Thyroid gland (tissue), 4 donors: ENCODE measurements at regions not wholly inside any gene's neighbourhood (a gene's known extent, or its start where the extent isn't known, plus 50 kb on each side); places are given as distances from the start of the nearest gene placed in this dataset.

Source experiments
- DNase-seq, 2 donors: peaks; one replicate each; pipeline ENCODE4 v3.0.0-alpha.2; 2019
- H3K27ac ChIP-seq, 3 donors: fragments of 200-600 bp; sonication (generic); 1 replicate in 2 of 3; 2 replicates in 1 of 3; pipeline ENCODE4 v1.5.1; 2016 to 2019; ENCODE audit warnings: mild to moderate bottlenecking in 1 of 3, moderate library complexity in 1 of 3
- H3K27me3 ChIP-seq: fragments of 200-600 bp; sonication (generic); one replicate; pipeline ENCODE4 v1.5.1; 2019
- H3K36me3 ChIP-seq, 2 donors: fragments of 200-600 bp; sonication (generic); one replicate each; pipeline ENCODE4 v1.5.1; 2016 to 2019
- H3K4me1 ChIP-seq, 2 donors: fragments of 200-600 bp; sonication (generic); one replicate each; pipeline ENCODE4 v1.5.1; 2017 to 2019
- H3K4me3 ChIP-seq, 3 donors: fragments of 200-600 bp; sonication (generic); replicated peaks in 1 of 3; 1 replicate in 2 of 3; 2 replicates in 1 of 3; pipeline ENCODE4 v1.5.1; 2016; ENCODE audit warnings: mild to moderate bottlenecking in 1 of 3
- H3K9me3 ChIP-seq: fragments of 200-600 bp; sonication (generic); one replicate; pipeline ENCODE4 v1.5.1; 2017
- CTCF ChIP-seq, 6 experiments: fragments of 200-600 bp in 3 of 6; fragments of 450-650 bp in 3 of 6; sonication (generic) in 3 of 6; IDR thresholded peaks; one replicate each; pipeline ENCODE4 v1.5.1; 2016 to 2019; ENCODE audit warnings: antibody characterized with exemption in 6 of 6, mild to moderate bottlenecking in 2 of 6, inconsistent platforms in 1 of 6, moderate library complexity in 1 of 6
- POLR2A ChIP-seq, 2 donors: fragments of 450-650 bp; IDR thresholded peaks; one replicate each; pipeline ENCODE4 v1.6.1; 2017; ENCODE audit warnings: antibody characterized with exemption in 2 of 2, mild to moderate bottlenecking in 2 of 2, moderate library complexity in 1 of 2
- WGBS, 2 donors: methylation state at CpG; one replicate each; pipeline ENCODE4 v1.1.5; 2017; 5-methylcytosine and 5-hydroxymethylcytosine counted together
- intact Hi-C: fragments of 100-400 bp; cut with DNase I; formaldehyde crosslinking; loops from one replicate; pipeline ENCODE4 v1.15.1; 2023

- H3K27ac ChIP-seq: no peak overlapping the region
- intact Hi-C loops: no loop called here
- DNase-seq: no peak
- H3K4me1 ChIP-seq: peaks cover 10 to 13% of the 10 kb centered on the region in 2 donors
- no peaks in the 10 kb centered on the region for H3K9me3 ChIP-seq
- TF ChIP-seq CTCF (IDR thresholded peaks at IDR 0.05) (no peak), POLR2A (IDR thresholded peaks at IDR 0.05) (no peak)
- H3K36me3 ChIP-seq: no peaks in the 10 kb centered on the region
- no peaks in the 10 kb centered on the region for H3K27me3 ChIP-seq
- no peak overlapping the region for H3K4me3 ChIP-seq
- WGBS, 2 donors: 92 to 94% methylated on average over 2 of the region's 2 CpGs
These were observed 215.5 kb upstream of the HAAO start for GRCh38 chr2:43007901-43008300.

- Histone ChIP-seq H3K9me3 (no peaks in the 10 kb centered on the region), H3K27ac (no peak overlapping the region), H3K27me3 (no peaks in the 10 kb centered on the region), H3K36me3 (no peaks in the 10 kb centered on the region), H3K4me3 (no peak overlapping the region), H3K4me1 (peaks cover 10 to 13% of the 10 kb centered on the region in 2 donors)
- WGBS, 2 donors: 88 to 95% methylated on average over 5 of the region's 5 CpGs
- DNase-seq: no peak
- intact Hi-C loops: no loop called here
- no peak for TF ChIP-seq POLR2A (IDR thresholded peaks at IDR 0.05)
- no peak for TF ChIP-seq CTCF (IDR thresholded peaks at IDR 0.05)
These were observed 214.6 kb upstream of the HAAO start for GRCh38 chr2:43006834-43007543.

- no peaks in the 10 kb centered on the region for H3K9me3 ChIP-seq
- no peaks in the 10 kb centered on the region for H3K27me3 ChIP-seq
- H3K4me1 ChIP-seq: peaks cover 10 to 13% of the 10 kb centered on the region in 2 donors
- intact Hi-C loops: no loop called here
- no peak for TF ChIP-seq CTCF (IDR thresholded peaks at IDR 0.05)
- TF ChIP-seq POLR2A (IDR thresholded peaks at IDR 0.05): no peak
- WGBS, 2 donors: 88 to 89% methylated on average over 5 to 13 of the region's 13 CpGs
- no peak overlapping the region for H3K4me3 ChIP-seq
- H3K27ac ChIP-seq: no peak overlapping the region
- H3K36me3 ChIP-seq: no peaks in the 10 kb centered on the region
- DNase-seq: no peak
These were observed 213.8 kb upstream of the HAAO start for GRCh38 chr2:43005975-43006833.

- no peak for TF ChIP-seq POLR2A (IDR thresholded peaks at IDR 0.05)
- no peak for TF ChIP-seq CTCF (IDR thresholded peaks at IDR 0.05)
- Histone ChIP-seq H3K27ac (no peak overlapping the region), H3K4me1 (peaks cover 10 to 13% of the 10 kb centered on the region in 2 donors), H3K9me3 (no peaks in the 10 kb centered on the region), H3K36me3 (no peaks in the 10 kb centered on the region), H3K27me3 (no peaks in the 10 kb centered on the region), H3K4me3 (no peak overlapping the region)
- DNase-seq: peak; percentile 28 to 38
- intact Hi-C loops: no loop called here
- 49 to 56% methylated on average over 13 to 15 of the region's 15 CpGs for WGBS, 2 donors
These were observed 213.0 kb upstream of the HAAO start for GRCh38 chr2:43005245-43005974.
